GM12878 (cell line): ENCODE measurements at regions not wholly inside any gene's neighbourhood (a gene's known extent, or its start where the extent isn't known, plus 50 kb on each side); places are given as distances from the start of the nearest gene placed in this dataset.

Source experiments
- ATAC-seq: fragments of 200-7000 bp; cut with Tn5 transposase; 3 replicates; pipeline ENCODE4 v1.9.1; 2020; ENCODE audit warnings: mild to moderate bottlenecking, moderate library complexity
- BruUV-seq: library from RNA; stranded (reverse); fragments of 400-500 nt; replicated peaks from 2 replicates; lab custom pipeline; 2021; lab: Mats Ljungman, UMichigan
- CTCF ChIA-PET: fragments of 300-600 bp; sonication (Branson Sonifier 250); formaldehyde crosslinking; extraction: SDS; loops from one replicate; lab custom pipeline; 2021; ENCODE audit warnings: inconsistent platforms; lab: Yijun Ruan, JAX
- POLR2A ChIA-PET: fragments of 350-600 bp; formaldehyde crosslinking; extraction: SDS; loops from one replicate; lab custom pipeline; 2021; ENCODE audit warnings: inconsistent platforms; lab: Charles Lee
- RAD21 ChIA-PET: fragments of 300-600 bp; sonication (Branson Sonifier 250); formaldehyde crosslinking; loops from one replicate; lab custom pipeline; 2023; ENCODE audit warnings: antibody characterized with exemption; ENCODE audit not compliant: unreplicated experiment; lab: Charles Lee
- SMC1A ChIA-PET: fragments of 300-600 bp; sonication (Branson Sonifier 250); formaldehyde crosslinking; loops from one replicate; lab custom pipeline; 2023; ENCODE audit not compliant: unreplicated experiment, uncharacterized antibody; lab: Charles Lee
- DNase-seq: peaks from one replicate; pipeline ENCODE4 v3.0.0-alpha.2; 2011; ENCODE audit warnings: low read depth, low spot score
- FAIRE-seq: peaks from 3 replicates; lab custom pipeline; 2011; peaks lifted over from hg19 to GRCh38; lab: Jason Lieb, UNC
- H2AFZ ChIP-seq: 2 replicates; pipeline ENCODE4 v1.6.0; 2011; ENCODE audit warnings: low read depth, low read length, control low read depth; ENCODE audit not compliant: control insufficient read depth
- H3K27ac ChIP-seq: 2 replicates; pipeline ENCODE4 v1.5.1; 2011; ENCODE audit warnings: control low read depth; ENCODE audit not compliant: control insufficient read depth, insufficient read depth
- H3K27me3 ChIP-seq, 2 experiments: replicated peaks in 1 of 2; 2 replicates each; pipeline versions ENCODE4 v1.6.0 to v1.6.1; 2011; ENCODE audit warnings: low read length in 1 of 2; ENCODE audit not compliant: control insufficient read depth in 2 of 2, insufficient read depth in 2 of 2
- H3K36me3 ChIP-seq, 2 experiments: 2 replicates each; pipeline ENCODE4 v1.5.1; 2011; ENCODE audit warnings: low read length in 1 of 2; ENCODE audit not compliant: control insufficient read depth in 2 of 2, insufficient read depth in 2 of 2
- H3K4me1 ChIP-seq: 2 replicates; pipeline ENCODE4 v1.6.1; 2011; ENCODE audit warnings: mild to moderate bottlenecking, low read length, moderate library complexity, mixed read lengths; ENCODE audit not compliant: control insufficient read depth, insufficient read depth
- H3K4me2 ChIP-seq: 2 replicates; pipeline ENCODE4 v1.6.0; 2011; ENCODE audit warnings: control low read depth; ENCODE audit not compliant: control insufficient read depth, insufficient read depth
- H3K4me3 ChIP-seq: fragments of 200-600 bp; sonication (generic); 2 replicates; pipeline ENCODE4 v1.5.1; 2016
- H3K79me2 ChIP-seq: 2 replicates; pipeline ENCODE4 v1.6.0; 2011; ENCODE audit warnings: low read length; ENCODE audit not compliant: control insufficient read depth, insufficient read depth
- H3K9ac ChIP-seq: 2 replicates; pipeline ENCODE4 v1.8.0; 2011; ENCODE audit warnings: low read length, control low read depth, mixed read lengths; ENCODE audit not compliant: control insufficient read depth, insufficient read depth
- H3K9me3 ChIP-seq: replicated peaks from 3 replicates; pipeline ENCODE4 v1.5.1; 2011; ENCODE audit warnings: mild to moderate bottlenecking, low read length; ENCODE audit not compliant: control insufficient read depth, insufficient read depth
- H4K20me1 ChIP-seq: 2 replicates; pipeline ENCODE4 v1.6.0; 2011; ENCODE audit not compliant: control insufficient read depth, insufficient read depth
- LARP7 ChIP-seq: fragments of 450-650 bp; IDR thresholded peaks from 2 replicates; pipeline ENCODE4 v1.6.1; 2017; ENCODE audit warnings: mild to moderate bottlenecking
- POLR2AphosphoS2 ChIP-seq: IDR thresholded peaks from 2 replicates; pipeline ENCODE4 v1.6.1; 2011; ENCODE audit warnings: low read depth, mild to moderate bottlenecking, low read length, improper control_type of control experiment, moderate library complexity
- SRF ChIP-seq, 2 experiments: IDR thresholded peaks; 2 replicates each; pipeline ENCODE4 v1.6.1; 2011; ENCODE audit warnings: low read depth in 2 of 2, low read length in 2 of 2, mild to moderate bottlenecking in 1 of 2, moderate library complexity in 1 of 2
- ZNF207 ChIP-seq: fragments of 450-650 bp; IDR thresholded peaks from 2 replicates; pipeline ENCODE4 v1.6.1; 2014; ENCODE audit warnings: antibody characterized with exemption, mild to moderate bottlenecking, borderline replicate concordance
- WGBS: methylation state at CpG from one replicate; pipeline ENCODE4 v1.1.6; 2016; ENCODE audit warnings: low lambda C conversion rate; ENCODE audit not compliant: insufficient replicate concordance, insufficient coverage; ENCODE audit errors: missing lambda C conversion rate; 5-methylcytosine and 5-hydroxymethylcytosine counted together
- in situ Hi-C: fragments of 300-500 bp; cut with MboI; formaldehyde crosslinking; loops from 9 replicates; pipeline ENCODE4 v1.14.3; 2018; ENCODE audit warnings: mixed read lengths
- intact Hi-C: fragments of 100-400 bp; cut with micrococcal nuclease; formaldehyde crosslinking; loops from one replicate; pipeline ENCODE4 v1.14.2; 2022; ENCODE audit not compliant: unreplicated experiment

- Histone ChIP-seq H2AFZ (no peak overlapping the region), H3K27me3 (no peaks in the 10 kb centered on the region)
- intact Hi-C loops: loop anchor here (10.0 kb wide), 1 partner anchor 159 kb away; no protein-coding TSS in a partner anchor
- CTCF ChIA-PET: no interaction called here
- TF ChIP-seq LARP7: no peak
- TF ChIP-seq, all 136 proteins: peak for 0
- no peaks in the 10 kb centered on the region for H3K36me3 ChIP-seq
- H3K9ac ChIP-seq: no peak overlapping the region
- H3K4me3 ChIP-seq: no peak overlapping the region
- no peak for DNase-seq
- ChIA-PET SMC1A (interaction anchor here (0.6 to 1.2 kb wide), 3 partner anchors 110 to 410 kb away, joined by 3 to 5 read pairs (median 3); no protein-coding TSS in a partner anchor), POLR2A (no interaction called here), RAD21 (no interaction called here)
- no peaks in the 10 kb centered on the region for H3K79me2 ChIP-seq
- H3K9me3 ChIP-seq: no peaks in the 10 kb centered on the region
- H3K4me1 ChIP-seq: peaks cover 15% of the 10 kb centered on the region
- in situ Hi-C loops: no loop called here
- no peak overlapping the region for H3K27ac ChIP-seq
- no peaks in the 10 kb centered on the region for H4K20me1 ChIP-seq
- 75% methylated on average over 7 of the region's 7 CpGs for WGBS
- no peak for ATAC-seq
- no peak for FAIRE-seq
- no TSS peak for BruUV-seq
- H3K4me2 ChIP-seq: no peak overlapping the region
Observed at GRCh38 chr9:106755736-106756135, 107.2 kb upstream of the ZNF462 start.

- no peak for DNase-seq
- no peak for FAIRE-seq
- 82% methylated on average over 2 of the region's 2 CpGs for WGBS
- no TSS peak for BruUV-seq
- H3K79me2 ChIP-seq: no peaks in the 10 kb centered on the region
- no peaks in the 10 kb centered on the region for H4K20me1 ChIP-seq
- H3K9me3 ChIP-seq: no peaks in the 10 kb centered on the region
- ChIA-PET CTCF (interaction anchor here (1.5 kb wide), 1 partner anchor 472 kb away, joined by 4 read pairs; no protein-coding TSS in a partner anchor), POLR2A (no interaction called here), SMC1A (interaction anchor here (1.0 to 1.3 kb wide), 3 partner anchors 22 to 107 kb away, joined by 3 to 7 read pairs (median 4); no protein-coding TSS in a partner anchor), RAD21 (no interaction called here)
- H3K4me2 ChIP-seq: no peak overlapping the region
- no peak overlapping the region for H2AFZ ChIP-seq
- H3K27me3 ChIP-seq: no peaks in the 10 kb centered on the region
- H3K4me3 ChIP-seq: no peak overlapping the region
- no peak for ATAC-seq
- intact Hi-C loops: loop anchor here (10.0 kb wide), 1 partner anchor 157 kb away; no protein-coding TSS in a partner anchor
- TF ChIP-seq ZNF207 (no peak), POLR2AphosphoS2 (no peak), SRF (IDR thresholded peaks at IDR 0.05; ENCODE audit: low read depth in 2 of 2, low read length in 2 of 2) (no peak)
- in situ Hi-C loops: no loop called here
- H3K36me3 ChIP-seq: no peaks in the 10 kb centered on the region
- H3K4me1 ChIP-seq: peaks cover 10% of the 10 kb centered on the region
- H3K27ac ChIP-seq: no peak overlapping the region
- H3K9ac ChIP-seq: no peak overlapping the region
Observed at GRCh38 chr9:106757514-106757913, 105.5 kb upstream of the ZNF462 start.
